Liver (tissue), 3 donors: ENCODE measurements at regions not wholly inside any gene's neighbourhood (a gene's known extent, or its start where the extent isn't known, plus 50 kb on each side); places are given as distances from the start of the nearest gene placed in this dataset.

Source experiments
- ATF3 ChIP-seq: IDR thresholded peaks from 2 replicates; pipeline ENCODE4 v1.6.1; 2016; ENCODE audit warnings: antibody characterized with exemption
- CTCF ChIP-seq: fragments of 150-350 bp; IDR thresholded peaks from 2 replicates; pipeline ENCODE4 v1.5.1; 2017; ENCODE audit warnings: improper control_type of control experiment, low read depth, low read length; ENCODE audit not compliant: missing input control
- EGR1 ChIP-seq, 2 donors: IDR thresholded peaks; 2 replicates each; pipeline ENCODE4 v1.6.1; 2016 to 2018; ENCODE audit warnings: antibody characterized with exemption in 2 of 2, low read depth in 2 of 2
- FOXA1 ChIP-seq: IDR thresholded peaks from 2 replicates; pipeline ENCODE4 v1.6.1; 2016; ENCODE audit warnings: antibody characterized with exemption
- GABPA ChIP-seq, 2 donors: IDR thresholded peaks in 1 of 2; conservative IDR thresholded peaks in 1 of 2; 2 replicates each; pipeline ENCODE4 v1.6.1; 2016; ENCODE audit warnings: antibody characterized with exemption in 2 of 2, mild to moderate bottlenecking in 1 of 2, moderate library complexity in 1 of 2
- HNF4A ChIP-seq, 2 donors: conservative IDR thresholded peaks; 2 replicates each; pipeline ENCODE4 v1.6.1; 2016; ENCODE audit warnings: antibody characterized with exemption in 2 of 2, mild to moderate bottlenecking in 2 of 2
- HNF4G ChIP-seq: IDR thresholded peaks from 2 replicates; pipeline ENCODE4 v1.6.1; 2016; ENCODE audit warnings: antibody characterized with exemption
- JUND ChIP-seq, 2 donors: IDR thresholded peaks; 2 replicates each; pipeline ENCODE4 v1.6.1; 2016; ENCODE audit warnings: antibody characterized with exemption in 2 of 2
- RAD21 ChIP-seq, 2 donors: IDR thresholded peaks; 2 replicates each; pipeline ENCODE4 v1.6.1; 2016; ENCODE audit warnings: antibody characterized with exemption in 2 of 2, mild to moderate bottlenecking in 2 of 2
- REST ChIP-seq: IDR thresholded peaks from 2 replicates; pipeline ENCODE4 v1.6.1; 2016; ENCODE audit warnings: antibody characterized with exemption, mild to moderate bottlenecking
- SP1 ChIP-seq: IDR thresholded peaks from 2 replicates; pipeline ENCODE4 v1.6.1; 2018; ENCODE audit warnings: antibody characterized with exemption, mild to moderate bottlenecking
- TAF1 ChIP-seq: conservative IDR thresholded peaks from 2 replicates; pipeline ENCODE4 v1.6.1; 2016; ENCODE audit warnings: antibody characterized with exemption, mild to moderate bottlenecking
- YY1 ChIP-seq: IDR thresholded peaks from 2 replicates; pipeline ENCODE4 v1.6.1; 2016; ENCODE audit warnings: antibody characterized with exemption, mild to moderate bottlenecking
- TF ChIP-seq, protein P1 (sequence below): IDR thresholded peaks from 2 replicates; pipeline ENCODE4 v1.6.1; 2016; ENCODE audit warnings: antibody characterized with exemption
- donor health status: healthy.
- donor health status: healthy.

DNA sequence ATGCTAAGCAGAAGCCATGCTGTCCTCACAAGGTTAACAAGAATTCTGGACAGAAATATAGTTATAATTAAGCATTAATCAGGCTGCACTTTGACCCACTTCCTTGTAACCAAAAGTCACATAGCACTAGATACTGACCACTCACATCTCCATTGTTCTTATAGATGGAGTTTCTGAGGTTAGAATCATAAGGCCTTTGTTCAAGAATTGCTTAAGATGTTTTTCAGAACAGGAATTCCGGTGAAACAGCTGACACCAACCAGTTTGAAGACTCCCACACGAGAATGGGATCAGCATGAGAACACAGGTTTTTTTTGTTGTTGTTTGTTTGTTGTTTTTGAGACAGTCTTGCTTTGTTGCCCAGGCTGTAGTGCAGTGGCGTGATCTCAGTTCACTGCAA lies 488.3 kb upstream of the NRP1 start:
- TF ChIP-seq, protein P1, sequence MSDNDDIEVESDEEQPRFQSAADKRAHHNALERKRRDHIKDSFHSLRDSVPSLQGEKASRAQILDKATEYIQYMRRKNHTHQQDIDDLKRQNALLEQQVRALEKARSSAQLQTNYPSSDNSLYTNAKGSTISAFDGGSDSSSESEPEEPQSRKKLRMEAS, result no peak
- TF ChIP-seq REST (no peak), JUND (IDR thresholded peaks at IDR 0.05) (no peak), YY1 (no peak), CTCF (no peak), TAF1 (no peak), EGR1 (IDR thresholded peaks at IDR 0.05; ENCODE audit: low read depth in 2 of 2) (no peak), GABPA (IDR thresholded peaks at IDR 0.05 in 1 of 2, conservative IDR thresholded peaks at IDR 0.05 in 1 of 2) (no peak), SP1 (no peak), RAD21 (IDR thresholded peaks at IDR 0.05) (peak in 1 of 2 donors; percentile 17), FOXA1 (no peak), HNF4G (no peak), HNF4A (conservative IDR thresholded peaks at IDR 0.05) (no peak), ATF3 (no peak)
